AG10803 (cell line): ENCODE measurements at regions not wholly inside any gene's neighbourhood (a gene's known extent, or its start where the extent isn't known, plus 50 kb on each side); places are given as distances from the start of the nearest gene placed in this dataset.

ENCODE experiments used
- DNase-seq: peaks from one replicate; pipeline ENCODE4 v3.0.0; 2010; ENCODE audit warnings: low read depth
- H3K4me3 ChIP-seq: 2 replicates; pipeline ENCODE4 v1.5.1; 2011; ENCODE audit warnings: mild to moderate bottlenecking, low read length, control low read depth
- CTCF ChIP-seq: conservative IDR thresholded peaks from 2 replicates; pipeline ENCODE4 v1.5.1; 2011; ENCODE audit warnings: mild to moderate bottlenecking, low read length, control low read depth, inconsistent platforms

GRCh38 chr4:66182636-66183035, 512.3 kb upstream of the EPHA5 start:
- no peak overlapping the region for H3K4me3 ChIP-seq
- no peak for TF ChIP-seq CTCF

GRCh38 chr4:66178906-66179305, 508.6 kb upstream of the EPHA5 start:
- no peak for TF ChIP-seq CTCF
- no peak overlapping the region for H3K4me3 ChIP-seq
- DNase-seq: no peak

More at GRCh38 chr4:66182636-66183035, 512.3 kb upstream of the EPHA5 start:
- no peak for DNase-seq

GRCh38 chr4:66169341-66169740, 499.1 kb upstream of the EPHA5 start:
- no peak overlapping the region for H3K4me3 ChIP-seq
- no peak for DNase-seq
- no peak for TF ChIP-seq CTCF

- no peak for TF ChIP-seq CTCF
- H3K4me3 ChIP-seq: no peak overlapping the region
- DNase-seq: no peak
Observed at GRCh38 chr4:66164869-66165268, 494.6 kb upstream of the EPHA5 start.

GRCh38 chr4:66160606-66161005, 490.3 kb upstream of the EPHA5 start:
- H3K4me3 ChIP-seq: no peak overlapping the region
- DNase-seq: no peak
- TF ChIP-seq CTCF: no peak

GRCh38 chr4:66157594-66157993, 487.3 kb upstream of the EPHA5 start:
- DNase-seq: no peak
- H3K4me3 ChIP-seq: no peak overlapping the region
- TF ChIP-seq CTCF: no peak

GRCh38 chr4:66130042-66130441, 459.8 kb upstream of the EPHA5 start:
- no peak for TF ChIP-seq CTCF
- H3K4me3 ChIP-seq: no peak overlapping the region
- DNase-seq: no peak
